ENCODE measurements at regions not wholly inside any gene's neighbourhood (a gene's known extent, or its start where the extent isn't known, plus 50 kb on each side); places are given as distances from the start of the nearest gene placed in this dataset.

DNA sequence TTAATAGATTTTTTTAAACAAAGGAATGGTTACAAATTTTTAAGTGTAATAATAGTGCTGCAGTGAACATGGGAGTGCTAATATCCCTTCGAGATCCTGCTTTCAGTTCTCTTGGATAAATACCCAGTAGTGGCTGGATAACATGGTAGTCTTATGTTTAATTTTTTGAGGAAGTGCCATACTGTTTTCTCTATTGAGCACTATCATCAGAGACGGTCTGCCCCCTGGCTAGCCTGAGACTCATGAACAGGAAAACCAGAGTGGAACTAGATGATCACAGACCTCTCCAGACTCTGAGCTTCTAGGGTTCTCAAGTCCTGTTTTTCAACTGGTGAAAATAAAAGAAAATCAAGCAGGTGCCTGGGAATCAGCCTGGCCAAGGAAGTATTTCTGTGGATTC, 97.3 kb upstream of the MARK1 start (continued):
- TF ChIP-seq, protein P1, sequence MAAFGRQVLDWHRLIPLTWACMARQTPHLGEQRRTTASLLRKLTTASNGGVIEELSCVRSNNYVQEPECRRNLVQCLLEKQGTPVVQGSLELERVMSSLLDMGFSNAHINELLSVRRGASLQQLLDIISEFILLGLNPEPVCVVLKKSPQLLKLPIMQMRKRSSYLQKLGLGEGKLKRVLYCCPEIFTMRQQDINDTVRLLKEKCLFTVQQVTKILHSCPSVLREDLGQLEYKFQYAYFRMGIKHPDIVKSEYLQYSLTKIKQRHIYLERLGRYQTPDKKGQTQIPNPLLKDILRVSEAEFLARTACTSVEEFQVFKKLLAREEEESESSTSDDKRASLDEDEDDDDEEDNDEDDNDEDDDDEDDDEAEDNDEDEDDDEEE (CRISPR knock-in tag; IDR thresholded peaks at IDR 0.05): no peak
- TF ChIP-seq, protein P2, sequence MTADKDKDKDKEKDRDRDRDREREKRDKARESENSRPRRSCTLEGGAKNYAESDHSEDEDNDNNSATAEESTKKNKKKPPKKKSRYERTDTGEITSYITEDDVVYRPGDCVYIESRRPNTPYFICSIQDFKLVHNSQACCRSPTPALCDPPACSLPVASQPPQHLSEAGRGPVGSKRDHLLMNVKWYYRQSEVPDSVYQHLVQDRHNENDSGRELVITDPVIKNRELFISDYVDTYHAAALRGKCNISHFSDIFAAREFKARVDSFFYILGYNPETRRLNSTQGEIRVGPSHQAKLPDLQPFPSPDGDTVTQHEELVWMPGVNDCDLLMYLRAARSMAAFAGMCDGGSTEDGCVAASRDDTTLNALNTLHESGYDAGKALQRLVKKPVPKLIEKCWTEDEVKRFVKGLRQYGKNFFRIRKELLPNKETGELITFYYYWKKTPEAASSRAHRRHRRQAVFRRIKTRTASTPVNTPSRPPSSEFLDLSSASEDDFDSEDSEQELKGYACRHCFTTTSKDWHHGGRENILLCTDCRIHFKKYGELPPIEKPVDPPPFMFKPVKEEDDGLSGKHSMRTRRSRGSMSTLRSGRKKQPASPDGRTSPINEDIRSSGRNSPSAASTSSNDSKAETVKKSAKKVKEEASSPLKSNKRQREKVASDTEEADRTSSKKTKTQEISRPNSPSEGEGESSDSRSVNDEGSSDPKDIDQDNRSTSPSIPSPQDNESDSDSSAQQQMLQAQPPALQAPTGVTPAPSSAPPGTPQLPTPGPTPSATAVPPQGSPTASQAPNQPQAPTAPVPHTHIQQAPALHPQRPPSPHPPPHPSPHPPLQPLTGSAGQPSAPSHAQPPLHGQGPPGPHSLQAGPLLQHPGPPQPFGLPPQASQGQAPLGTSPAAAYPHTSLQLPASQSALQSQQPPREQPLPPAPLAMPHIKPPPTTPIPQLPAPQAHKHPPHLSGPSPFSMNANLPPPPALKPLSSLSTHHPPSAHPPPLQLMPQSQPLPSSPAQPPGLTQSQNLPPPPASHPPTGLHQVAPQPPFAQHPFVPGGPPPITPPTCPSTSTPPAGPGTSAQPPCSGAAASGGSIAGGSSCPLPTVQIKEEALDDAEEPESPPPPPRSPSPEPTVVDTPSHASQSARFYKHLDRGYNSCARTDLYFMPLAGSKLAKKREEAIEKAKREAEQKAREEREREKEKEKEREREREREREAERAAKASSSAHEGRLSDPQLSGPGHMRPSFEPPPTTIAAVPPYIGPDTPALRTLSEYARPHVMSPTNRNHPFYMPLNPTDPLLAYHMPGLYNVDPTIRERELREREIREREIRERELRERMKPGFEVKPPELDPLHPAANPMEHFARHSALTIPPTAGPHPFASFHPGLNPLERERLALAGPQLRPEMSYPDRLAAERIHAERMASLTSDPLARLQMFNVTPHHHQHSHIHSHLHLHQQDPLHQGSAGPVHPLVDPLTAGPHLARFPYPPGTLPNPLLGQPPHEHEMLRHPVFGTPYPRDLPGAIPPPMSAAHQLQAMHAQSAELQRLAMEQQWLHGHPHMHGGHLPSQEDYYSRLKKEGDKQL (CRISPR knock-in tag; IDR thresholded peaks at IDR 0.05; ENCODE audit: low read depth): no peak
- TF ChIP-seq, protein P3, sequence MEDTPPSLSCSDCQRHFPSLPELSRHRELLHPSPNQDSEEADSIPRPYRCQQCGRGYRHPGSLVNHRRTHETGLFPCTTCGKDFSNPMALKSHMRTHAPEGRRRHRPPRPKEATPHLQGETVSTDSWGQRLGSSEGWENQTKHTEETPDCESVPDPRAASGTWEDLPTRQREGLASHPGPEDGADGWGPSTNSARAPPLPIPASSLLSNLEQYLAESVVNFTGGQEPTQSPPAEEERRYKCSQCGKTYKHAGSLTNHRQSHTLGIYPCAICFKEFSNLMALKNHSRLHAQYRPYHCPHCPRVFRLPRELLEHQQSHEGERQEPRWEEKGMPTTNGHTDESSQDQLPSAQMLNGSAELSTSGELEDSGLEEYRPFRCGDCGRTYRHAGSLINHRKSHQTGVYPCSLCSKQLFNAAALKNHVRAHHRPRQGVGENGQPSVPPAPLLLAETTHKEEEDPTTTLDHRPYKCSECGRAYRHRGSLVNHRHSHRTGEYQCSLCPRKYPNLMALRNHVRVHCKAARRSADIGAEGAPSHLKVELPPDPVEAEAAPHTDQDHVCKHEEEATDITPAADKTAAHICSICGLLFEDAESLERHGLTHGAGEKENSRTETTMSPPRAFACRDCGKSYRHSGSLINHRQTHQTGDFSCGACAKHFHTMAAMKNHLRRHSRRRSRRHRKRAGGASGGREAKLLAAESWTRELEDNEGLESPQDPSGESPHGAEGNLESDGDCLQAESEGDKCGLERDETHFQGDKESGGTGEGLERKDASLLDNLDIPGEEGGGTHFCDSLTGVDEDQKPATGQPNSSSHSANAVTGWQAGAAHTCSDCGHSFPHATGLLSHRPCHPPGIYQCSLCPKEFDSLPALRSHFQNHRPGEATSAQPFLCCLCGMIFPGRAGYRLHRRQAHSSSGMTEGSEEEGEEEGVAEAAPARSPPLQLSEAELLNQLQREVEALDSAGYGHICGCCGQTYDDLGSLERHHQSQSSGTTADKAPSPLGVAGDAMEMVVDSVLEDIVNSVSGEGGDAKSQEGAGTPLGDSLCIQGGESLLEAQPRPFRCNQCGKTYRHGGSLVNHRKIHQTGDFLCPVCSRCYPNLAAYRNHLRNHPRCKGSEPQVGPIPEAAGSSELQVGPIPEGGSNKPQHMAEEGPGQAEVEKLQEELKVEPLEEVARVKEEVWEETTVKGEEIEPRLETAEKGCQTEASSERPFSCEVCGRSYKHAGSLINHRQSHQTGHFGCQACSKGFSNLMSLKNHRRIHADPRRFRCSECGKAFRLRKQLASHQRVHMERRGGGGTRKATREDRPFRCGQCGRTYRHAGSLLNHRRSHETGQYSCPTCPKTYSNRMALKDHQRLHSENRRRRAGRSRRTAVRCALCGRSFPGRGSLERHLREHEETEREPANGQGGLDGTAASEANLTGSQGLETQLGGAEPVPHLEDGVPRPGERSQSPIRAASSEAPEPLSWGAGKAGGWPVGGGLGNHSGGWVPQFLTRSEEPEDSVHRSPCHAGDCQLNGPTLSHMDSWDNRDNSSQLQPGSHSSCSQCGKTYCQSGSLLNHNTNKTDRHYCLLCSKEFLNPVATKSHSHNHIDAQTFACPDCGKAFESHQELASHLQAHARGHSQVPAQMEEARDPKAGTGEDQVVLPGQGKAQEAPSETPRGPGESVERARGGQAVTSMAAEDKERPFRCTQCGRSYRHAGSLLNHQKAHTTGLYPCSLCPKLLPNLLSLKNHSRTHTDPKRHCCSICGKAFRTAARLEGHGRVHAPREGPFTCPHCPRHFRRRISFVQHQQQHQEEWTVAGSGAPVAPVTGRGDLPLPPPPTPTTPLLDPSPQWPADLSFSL (CRISPR knock-in tag; IDR thresholded peaks at IDR 0.05): no peak
- no peak for TF ChIP-seq HHEX (CRISPR knock-in tag; IDR thresholded peaks at IDR 0.05)
- no peak for TF ChIP-seq ZNF720 (CRISPR knock-in tag; IDR thresholded peaks at IDR 0.05)
- no peak for TF ChIP-seq PAX8 (CRISPR knock-in tag; IDR thresholded peaks at IDR 0.05; ENCODE audit: borderline replicate concordance)
- TF ChIP-seq MTF1 (CRISPR knock-in tag; IDR thresholded peaks at IDR 0.05): no peak
